ENCODE measurements at regions not wholly inside any gene's neighbourhood (a gene's known extent, or its start where the extent isn't known, plus 50 kb on each side); places are given as distances from the start of the nearest gene placed in this dataset.

GRCh38 chr2:196513796-196514526 is 125.6 kb upstream of the CCDC150 start:
- ATAC-seq, result no peak
- H3K27me3 ChIP-seq (ENCODE audit: control insufficient read depth in 2 of 2, insufficient read depth in 2 of 2, low read length in 2 of 2), result peaks cover 0 to 16% of the 10 kb centered on the region in 2 experiments; a peak in 3 of 5 replicates
- intact Hi-C loops (cut with micrococcal nuclease) (no loop called here), in situ Hi-C loops (cut with MboI) (no loop called here)
- H3K9me3 ChIP-seq (replicated peaks; ENCODE audit: control insufficient read depth, insufficient read depth, low read depth, low read length), result no peaks in the 10 kb centered on the region
- no peak overlapping the region for H3K27ac ChIP-seq (ENCODE audit: extremely low read depth, low read depth, low read length)
- no peak overlapping the region for H3K4me3 ChIP-seq
- ChIA-PET POLR2A (no interaction called here), CTCF (ENCODE audit: low intra/inter-chr PET ratio) (no interaction called here)
- no peaks in the 10 kb centered on the region for H3K9me1 ChIP-seq (ENCODE audit: control insufficient read depth, insufficient read depth, low read length)
- no peak for DNase-seq (ENCODE audit: extremely low read depth in 1 of 4, low spot score in 3 of 4)
- H3K4me2 ChIP-seq (ENCODE audit: insufficient read depth, low read length), result no peak overlapping the region
- H3K4me1 ChIP-seq (replicated peaks in 1 of 2; ENCODE audit: control insufficient read depth in 2 of 2, insufficient read depth in 2 of 2, low read length in 2 of 2), result no peaks in the 10 kb centered on the region; a peak in 1 of 5 replicates
- H2AFZ ChIP-seq (ENCODE audit: low read depth, low read length), result no peak overlapping the region
- no peaks in the 10 kb centered on the region for H4K20me1 ChIP-seq (replicated peaks; ENCODE audit: control insufficient read depth, insufficient read depth, low read length)
- whole genome bisulfite sequencing (ENCODE audit: insufficient coverage, low coverage, missing lambda C conversion rate), result 3% methylated on average over 11 of the region's 11 CpGs
- no peak overlapping the region for H3K9ac ChIP-seq (ENCODE audit: insufficient read depth in 1 of 2, low read depth in 2 of 2, low read length in 2 of 2)
- FAIRE-seq, result no peak
- H3K79me2 ChIP-seq (ENCODE audit: control insufficient read depth, insufficient read depth, low read length), result no peaks in the 10 kb centered on the region
- BruUV-seq (replicated peaks), result no TSS peak
- no peaks in the 10 kb centered on the region for H3K36me3 ChIP-seq (ENCODE audit: control insufficient read depth, insufficient read depth, low read length)
- TF ChIP-seq MCM3 (IDR thresholded peaks at IDR 0.05) (no peak), OTX1 (CRISPR knock-in tag; IDR thresholded peaks at IDR 0.05) (no peak), RBM25 (IDR thresholded peaks at IDR 0.05; ENCODE audit: low read depth, low read length, severe bottlenecking) (no peak), NFIC (IDR thresholded peaks at IDR 0.05) (no peak), MAFK (IDR thresholded peaks at IDR 0.05; ENCODE audit: low read length) (no peak), ILK (tag; IDR thresholded peaks at IDR 0.05; ENCODE audit: borderline replicate concordance, low read depth) (no peak), HDAC8 (tag; IDR thresholded peaks at IDR 0.05) (no peak), SOX6 (IDR thresholded peaks at IDR 0.05) (no peak), ZNF780A (CRISPR knock-in tag; IDR thresholded peaks at IDR 0.05) (no peak), TEAD4 (IDR thresholded peaks at IDR 0.05; ENCODE audit: low read length) (no peak), TEAD4 (CRISPR knock-in tag; IDR thresholded peaks at IDR 0.05; ENCODE audit: borderline replicate concordance) (no peak), POLR2B (IDR thresholded peaks at IDR 0.05; ENCODE audit: low read depth, partially characterized antibody) (no peak), NFE2 (IDR thresholded peaks at IDR 0.05; ENCODE audit: low read depth) (no peak), E2F1 (CRISPR knock-in tag; IDR thresholded peaks at IDR 0.05) (no peak), ZSCAN29 (IDR thresholded peaks at IDR 0.05) (no peak), SMARCB1 (IDR thresholded peaks at IDR 0.05; ENCODE audit: insufficient read length, low read depth) (no peak), KLF10 (CRISPR knock-in tag; IDR thresholded peaks at IDR 0.05) (no peak)
